ENCODE measurements at regions not wholly inside any gene's neighbourhood (a gene's known extent, or its start where the extent isn't known, plus 50 kb on each side); places are given as distances from the start of the nearest gene placed in this dataset.

- no peaks in the 10 kb centered on the region for H3K4me1 Mint-ChIP-seq (ENCODE audit: unreplicated experiment)
- no peaks in the 10 kb centered on the region for H3K36me3 Mint-ChIP-seq (ENCODE audit: low read depth, unreplicated experiment)
- H3K9me3 Mint-ChIP-seq (ENCODE audit: unreplicated experiment), result no peaks in the 10 kb centered on the region
- no peak for DNase-seq (ENCODE audit: low spot score)
- no peak for TF ChIP-seq CTCF (IDR thresholded peaks at IDR 0.05; ENCODE audit: unreplicated experiment)
- no peak overlapping the region for H3K27ac Mint-ChIP-seq (ENCODE audit: unreplicated experiment)
- H3K27me3 Mint-ChIP-seq (ENCODE audit: unreplicated experiment), result no peaks in the 10 kb centered on the region
- H3K4me3 Mint-ChIP-seq (ENCODE audit: unreplicated experiment), result no peak overlapping the region
These were observed 924.5 kb upstream of the MBL2 start for GRCh38 chr10:53697038-53697437.

GRCh38 chr10:53690524-53691240 is 918.1 kb upstream of the MBL2 start:
- Mint-ChIP-seq H3K27me3 (ENCODE audit: unreplicated experiment) (no peaks in the 10 kb centered on the region), H3K27ac (ENCODE audit: unreplicated experiment) (no peak overlapping the region), H3K4me1 (ENCODE audit: unreplicated experiment) (peaks cover 3% of the 10 kb centered on the region), H3K9me3 (ENCODE audit: unreplicated experiment) (no peaks in the 10 kb centered on the region), H3K4me3 (ENCODE audit: unreplicated experiment) (no peak overlapping the region), H3K36me3 (ENCODE audit: low read depth, unreplicated experiment) (no peaks in the 10 kb centered on the region)
- no peak for TF ChIP-seq CTCF (IDR thresholded peaks at IDR 0.05; ENCODE audit: unreplicated experiment)
- DNase-seq (ENCODE audit: low spot score), result no peak

GRCh38 chr10:53687800-53688199 is 915.2 kb upstream of the MBL2 start:
- Mint-ChIP-seq H3K36me3 (ENCODE audit: low read depth, unreplicated experiment) (no peaks in the 10 kb centered on the region), H3K4me1 (ENCODE audit: unreplicated experiment) (peaks cover 3% of the 10 kb centered on the region), H3K4me3 (ENCODE audit: unreplicated experiment) (no peak overlapping the region), H3K27ac (ENCODE audit: unreplicated experiment) (no peak overlapping the region), H3K27me3 (ENCODE audit: unreplicated experiment) (no peaks in the 10 kb centered on the region), H3K9me3 (ENCODE audit: unreplicated experiment) (no peaks in the 10 kb centered on the region)
- TF ChIP-seq CTCF (IDR thresholded peaks at IDR 0.05; ENCODE audit: unreplicated experiment), result no peak
- no peak for DNase-seq (ENCODE audit: low spot score)

- TF ChIP-seq CTCF (IDR thresholded peaks at IDR 0.05; ENCODE audit: unreplicated experiment), result no peak
- no peaks in the 10 kb centered on the region for H3K27me3 Mint-ChIP-seq (ENCODE audit: unreplicated experiment)
- H3K27ac Mint-ChIP-seq (ENCODE audit: unreplicated experiment), result no peak overlapping the region
- no peak for DNase-seq (ENCODE audit: low spot score)
- H3K36me3 Mint-ChIP-seq (ENCODE audit: low read depth, unreplicated experiment), result no peaks in the 10 kb centered on the region
- H3K4me3 Mint-ChIP-seq (ENCODE audit: unreplicated experiment), result no peak overlapping the region
- H3K4me1 Mint-ChIP-seq (ENCODE audit: unreplicated experiment), result peaks cover 10% of the 10 kb centered on the region
- H3K9me3 Mint-ChIP-seq (ENCODE audit: unreplicated experiment), result no peaks in the 10 kb centered on the region
These were observed 910.3 kb upstream of the MBL2 start for GRCh38 chr10:53682885-53683284.

GRCh38 chr10:53682458-53682857 is 909.9 kb upstream of the MBL2 start:
- H3K27ac Mint-ChIP-seq (ENCODE audit: unreplicated experiment), result no peak overlapping the region
- no peak for DNase-seq (ENCODE audit: low spot score)
- H3K4me1 Mint-ChIP-seq (ENCODE audit: unreplicated experiment), result peaks cover 11% of the 10 kb centered on the region
- H3K9me3 Mint-ChIP-seq (ENCODE audit: unreplicated experiment), result no peaks in the 10 kb centered on the region
- H3K4me3 Mint-ChIP-seq (ENCODE audit: unreplicated experiment), result no peak overlapping the region
- no peaks in the 10 kb centered on the region for H3K36me3 Mint-ChIP-seq (ENCODE audit: low read depth, unreplicated experiment)
- no peaks in the 10 kb centered on the region for H3K27me3 Mint-ChIP-seq (ENCODE audit: unreplicated experiment)
- no peak for TF ChIP-seq CTCF (IDR thresholded peaks at IDR 0.05; ENCODE audit: unreplicated experiment)
